Midbrain (tissue), 1 donor: ENCODE measurements at regions not wholly inside any gene's neighbourhood (a gene's known extent, or its start where the extent isn't known, plus 50 kb on each side); places are given as distances from the start of the nearest gene placed in this dataset.

Source experiments
- DNase-seq: peaks from one replicate; lab custom pipeline; 2025; lab: John Stamatoyannopoulos, UW

GRCh38 chr6:22940581-22941290 is 371.4 kb downstream of the HDGFL1 start:
- DNase-seq, result no peak

GRCh38 chr6:22942403-22942802 is 373.0 kb downstream of the HDGFL1 start:
- no peak for DNase-seq

GRCh38 chr6:22943327-22943726 is 374.0 kb downstream of the HDGFL1 start:
- no peak for DNase-seq

GRCh38 chr6:22949967-22950366 is 380.6 kb downstream of the HDGFL1 start:
- DNase-seq, result no peak

GRCh38 chr6:22952097-22952496 is 382.7 kb downstream of the HDGFL1 start:
- no peak for DNase-seq

- DNase-seq, result no peak
These were observed 385.5 kb downstream of the HDGFL1 start for GRCh38 chr6:22954749-22955385.

- DNase-seq, result no peak
These were observed 386.8 kb downstream of the HDGFL1 start for GRCh38 chr6:22956029-22956681.

- DNase-seq, result no peak
These were observed 389.3 kb downstream of the HDGFL1 start for GRCh38 chr6:22958677-22959076.

GRCh38 chr6:22959571-22959970 is 390.2 kb downstream of the HDGFL1 start:
- DNase-seq, result no peak

- no peak for DNase-seq
These were observed 395.0 kb downstream of the HDGFL1 start for GRCh38 chr6:22964334-22964733.

- DNase-seq, result no peak
These were observed 396.5 kb downstream of the HDGFL1 start for GRCh38 chr6:22965889-22966288.

- no peak for DNase-seq
These were observed 397.5 kb downstream of the HDGFL1 start for GRCh38 chr6:22966691-22967422.

- DNase-seq, result no peak
These were observed 400.6 kb downstream of the HDGFL1 start for GRCh38 chr6:22970004-22970403.

- no peak for DNase-seq
These were observed 403.4 kb downstream of the HDGFL1 start for GRCh38 chr6:22972771-22973170.

GRCh38 chr6:22975079-22975478 is 405.7 kb downstream of the HDGFL1 start:
- no peak for DNase-seq

- no peak for DNase-seq
These were observed 411.1 kb downstream of the HDGFL1 start for GRCh38 chr6:22980446-22980845.

- DNase-seq, result no peak
These were observed 432.8 kb downstream of the HDGFL1 start for GRCh38 chr6:23002044-23002619.

GRCh38 chr6:23003671-23004467 is 434.5 kb downstream of the HDGFL1 start:
- DNase-seq, result no peak

GRCh38 chr6:23006656-23007055 is 437.3 kb downstream of the HDGFL1 start:
- DNase-seq, result no peak

GRCh38 chr6:23011615-23012014 is 442.2 kb downstream of the HDGFL1 start:
- no peak for DNase-seq

GRCh38 chr6:23013776-23014175 is 444.4 kb downstream of the HDGFL1 start:
- DNase-seq, result no peak
